PC-9 (cell line): ENCODE measurements at regions not wholly inside any gene's neighbourhood (a gene's known extent, or its start where the extent isn't known, plus 50 kb on each side); places are given as distances from the start of the nearest gene placed in this dataset.

Experiments used
- BruUV-seq: library from RNA; stranded (reverse); fragments of 400-500 nt; replicated peaks from 2 replicates; lab custom pipeline; 2021; lab: Mats Ljungman, UMichigan
- CTCF ChIA-PET: fragments of 300-600 bp; sonication (Branson Sonifier 250); formaldehyde crosslinking; loops from one replicate; lab custom pipeline; 2022; ENCODE audit warnings: antibody characterized with exemption; lab: Charles Lee
- POLR2A ChIA-PET: fragments of 300-600 bp; sonication (Branson Sonifier 250); formaldehyde crosslinking; loops from one replicate; lab custom pipeline; 2022; ENCODE audit warnings: antibody characterized with exemption; ENCODE audit not compliant: unreplicated experiment; lab: Charles Lee
- DNase-seq, 2 experiments: peaks; one replicate each; pipeline versions ENCODE4 v3.0.0 to v3.0.0-alpha.2; 2015 to 2022; ENCODE audit warnings: mixed read lengths in 1 of 2
- H2AFZ ChIP-seq: fragments of 200-600 bp; sonication (generic); 2 replicates; pipeline ENCODE4 v1.8.1; 2017; ENCODE audit warnings: antibody characterized with exemption
- H3F3A ChIP-seq: fragments of 200-600 bp; sonication (generic); 2 replicates; pipeline ENCODE4 v1.8.1; 2017; ENCODE audit warnings: antibody characterized with exemption, mild to moderate bottlenecking, low read depth; ENCODE audit not compliant: insufficient read depth
- H3K27ac ChIP-seq: fragments of 200-600 bp; sonication (generic); 2 replicates; pipeline ENCODE4 v1.6.1; 2016; ENCODE audit warnings: mixed run types
- H3K27me3 ChIP-seq: fragments of 200-600 bp; sonication (generic); 2 replicates; pipeline ENCODE4 v1.6.1; 2016; ENCODE audit warnings: low read depth, mixed run types; ENCODE audit not compliant: insufficient read depth
- H3K36me3 ChIP-seq: fragments of 200-600 bp; sonication (generic); 2 replicates; pipeline ENCODE4 v1.6.1; 2016; ENCODE audit warnings: low read depth, mixed run types
- H3K4me1 ChIP-seq: fragments of 200-600 bp; sonication (generic); replicated peaks from 2 replicates; pipeline ENCODE4 v1.6.1; 2016; ENCODE audit warnings: mixed run types; ENCODE audit not compliant: insufficient read depth
- H3K4me2 ChIP-seq: fragments of 200-600 bp; sonication (generic); 2 replicates; pipeline ENCODE4 v1.6.1; 2017; ENCODE audit warnings: mixed run types
- H3K4me3 ChIP-seq: fragments of 200-600 bp; sonication (generic); 2 replicates; pipeline ENCODE4 v1.6.1; 2016; ENCODE audit warnings: mixed run types
- H3K79me2 ChIP-seq: fragments of 200-600 bp; sonication (generic); 2 replicates; pipeline ENCODE4 v1.6.1; 2017; ENCODE audit warnings: low read depth, mixed run types
- H3K9me2 ChIP-seq: fragments of 200-600 bp; sonication (generic); 2 replicates; pipeline ENCODE4 v1.8.1; 2017; ENCODE audit warnings: mild to moderate bottlenecking; ENCODE audit not compliant: insufficient read depth
- H3K9me3 ChIP-seq: fragments of 200-600 bp; sonication (generic); 2 replicates; pipeline ENCODE4 v1.8.1; 2016; ENCODE audit warnings: low read depth; ENCODE audit not compliant: insufficient read depth
- H4K20me1 ChIP-seq: fragments of 200-600 bp; sonication (generic); 2 replicates; pipeline ENCODE4 v1.8.1; 2017; ENCODE audit not compliant: insufficient read depth
- CTCF ChIP-seq: fragments of 200-600 bp; sonication (generic); conservative IDR thresholded peaks from 2 replicates; pipeline ENCODE4 v1.6.1; 2017; ENCODE audit warnings: mixed run types, antibody characterized with exemption, mild to moderate bottlenecking, moderate library complexity
- EZH2 ChIP-seq: fragments of 200-600 bp; sonication (generic); IDR thresholded peaks from 2 replicates; pipeline ENCODE4 v1.8.0; 2017; ENCODE audit warnings: antibody characterized with exemption, low read depth
- intact Hi-C: fragments of 100-400 bp; cut with micrococcal nuclease; formaldehyde crosslinking; loops from one replicate; pipeline ENCODE4 v1.10.0; 2022; ENCODE audit not compliant: unreplicated experiment

GRCh38 chr4:126637706-126638105, 995.1 kb upstream of the INTU start:
- BruUV-seq, result no TSS peak
- ChIA-PET CTCF (no interaction called here), POLR2A (no interaction called here)
- Histone ChIP-seq H2AFZ (no peak overlapping the region), H3K4me2 (no peak overlapping the region), H4K20me1 (no peaks in the 10 kb centered on the region), H3K4me1 (no peaks in the 10 kb centered on the region), H3K27ac (no peak overlapping the region), H3K27me3 (no peaks in the 10 kb centered on the region), H3K9me2 (no peaks in the 10 kb centered on the region), H3K79me2 (no peaks in the 10 kb centered on the region), H3F3A (no peaks in the 10 kb centered on the region), H3K36me3 (no peaks in the 10 kb centered on the region), H3K4me3 (no peak overlapping the region), H3K9me3 (no peaks in the 10 kb centered on the region)
- TF ChIP-seq EZH2 (no peak), CTCF (no peak)
- intact Hi-C loops, result loop anchor here (10.0 kb wide), 1 partner anchor 487 kb away; no protein-coding TSS in a partner anchor
- no peak for DNase-seq

- Histone ChIP-seq H3K27me3 (no peaks in the 10 kb centered on the region), H3K27ac (no peak overlapping the region), H3K4me3 (no peak overlapping the region), H3K36me3 (no peaks in the 10 kb centered on the region), H3K9me3 (no peaks in the 10 kb centered on the region), H3K4me2 (no peak overlapping the region), H3K9me2 (no peaks in the 10 kb centered on the region), H2AFZ (no peak overlapping the region), H4K20me1 (no peaks in the 10 kb centered on the region), H3K79me2 (no peaks in the 10 kb centered on the region), H3F3A (no peaks in the 10 kb centered on the region), H3K4me1 (no peaks in the 10 kb centered on the region)
- POLR2A ChIA-PET, result no interaction called here
- no TSS peak for BruUV-seq
- intact Hi-C loops, result no loop called here
- CTCF ChIA-PET, result no interaction called here
- no peak for DNase-seq
- TF ChIP-seq CTCF (no peak), EZH2 (no peak)
Measured at GRCh38 chr4:126647320-126647719, 985.4 kb upstream of the INTU start.

GRCh38 chr4:126647756-126648397, 984.9 kb upstream of the INTU start:
- no peaks in the 10 kb centered on the region for H3K36me3 ChIP-seq
- no peaks in the 10 kb centered on the region for H3K79me2 ChIP-seq
- H3K9me2 ChIP-seq, result no peaks in the 10 kb centered on the region
- H3K27me3 ChIP-seq, result no peaks in the 10 kb centered on the region
- ChIA-PET CTCF (no interaction called here), POLR2A (no interaction called here)
- H3F3A ChIP-seq, result no peaks in the 10 kb centered on the region
- H3K9me3 ChIP-seq, result no peaks in the 10 kb centered on the region
- H4K20me1 ChIP-seq, result no peaks in the 10 kb centered on the region
- DNase-seq, result no peak
- BruUV-seq, result no TSS peak
- no peak overlapping the region for H2AFZ ChIP-seq
- H3K4me2 ChIP-seq, result no peak overlapping the region
- intact Hi-C loops, result no loop called here
- H3K27ac ChIP-seq, result no peak overlapping the region
- no peaks in the 10 kb centered on the region for H3K4me1 ChIP-seq
- no peak overlapping the region for H3K4me3 ChIP-seq
- TF ChIP-seq CTCF (no peak), EZH2 (no peak)
